Cardiac muscle cell (in vitro differentiated cells and primary cell): ENCODE measurements at regions not wholly inside any gene's neighbourhood (a gene's known extent, or its start where the extent isn't known, plus 50 kb on each side); places are given as distances from the start of the nearest gene placed in this dataset.

ENCODE experiments used
- DNase-seq, 2 donors: peaks; one replicate each; pipeline versions ENCODE4 v3.0.0 to v3.0.0-alpha.2; 2010 to 2017; ENCODE audit warnings: low read depth in 1 of 2, low spot score in 1 of 2
- H3K27ac ChIP-seq: fragments of 200-600 bp; sonication (generic); 2 replicates; pipeline ENCODE4 v1.5.1; 2016
- H3K27me3 ChIP-seq: fragments of 200-600 bp; sonication (generic); 2 replicates; pipeline ENCODE4 v1.6.0; 2016; ENCODE audit warnings: control low read depth
- H3K36me3 ChIP-seq: fragments of 200-600 bp; sonication (generic); 2 replicates; pipeline ENCODE4 v1.5.1; 2016; ENCODE audit warnings: control low read depth
- H3K4me1 ChIP-seq: fragments of 200-600 bp; sonication (generic); 2 replicates; pipeline ENCODE4 v1.8.1; 2017; ENCODE audit warnings: low read depth, mild to moderate bottlenecking, mixed run types
- H3K4me3 ChIP-seq: fragments of 200-600 bp; sonication (generic); 2 replicates; pipeline ENCODE4 v1.5.1; 2016; ENCODE audit warnings: mild to moderate bottlenecking
- H3K9me3 ChIP-seq: fragments of 200-600 bp; sonication (generic); 2 replicates; pipeline ENCODE4 v1.5.1; 2017; ENCODE audit warnings: low read depth, mild to moderate bottlenecking, control low read depth
- CTCF ChIP-seq: IDR thresholded peaks from 2 replicates; pipeline ENCODE4 v1.5.1; 2012; ENCODE audit warnings: low read depth, mild to moderate bottlenecking, low read length

DNA sequence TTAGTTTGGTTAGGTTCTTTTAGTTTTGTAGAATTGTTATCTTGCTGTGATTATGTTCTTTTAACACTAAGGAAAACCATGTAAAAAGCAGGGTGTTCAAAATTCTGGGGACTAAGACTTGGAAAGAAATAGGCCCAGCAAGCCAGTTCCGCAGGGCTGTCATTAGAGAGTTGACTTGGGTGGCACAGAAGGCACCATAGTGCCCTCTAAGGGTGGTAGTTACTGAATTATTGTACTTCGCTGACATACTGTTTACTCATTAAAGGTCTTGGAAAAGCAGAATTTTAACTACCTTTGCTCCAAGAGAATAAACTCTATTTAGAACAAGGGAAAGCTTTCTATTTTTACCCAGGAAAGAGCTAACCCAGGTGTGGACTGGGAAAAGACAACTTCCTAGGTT is 86.5 kb downstream of the OTUD1 start:
- peak; percentile 37 for TF ChIP-seq CTCF
- no peaks in the 10 kb centered on the region for H3K36me3 ChIP-seq

DNA sequence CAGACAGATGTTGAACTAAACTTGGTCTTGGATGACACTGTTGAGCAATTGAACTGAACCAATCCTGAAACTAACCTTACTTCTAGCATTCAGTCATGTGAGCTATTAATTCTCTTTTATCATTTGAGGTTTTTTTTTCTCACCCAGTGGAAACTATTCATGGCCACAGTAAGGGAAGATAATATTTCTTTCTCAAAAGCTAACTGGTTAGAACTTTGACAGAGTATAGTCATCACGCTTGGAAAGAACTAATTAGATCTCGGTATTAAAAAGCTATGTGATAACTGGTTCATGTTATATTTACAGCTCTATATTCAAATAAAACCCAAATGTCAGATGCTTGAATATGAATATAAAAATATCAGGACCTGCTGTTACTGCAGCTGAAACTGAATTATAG is 89.5 kb downstream of the OTUD1 start:
- DNase-seq: no peak
- Histone ChIP-seq H3K27ac (no peak overlapping the region), H3K4me1 (no peaks in the 10 kb centered on the region), H3K4me3 (no peak overlapping the region), H3K9me3 (no peaks in the 10 kb centered on the region), H3K36me3 (no peaks in the 10 kb centered on the region), H3K27me3 (no peaks in the 10 kb centered on the region)
- no peak for TF ChIP-seq CTCF

More for the DNA sequence above, 86.5 kb downstream of the OTUD1 start:
- Histone ChIP-seq H3K4me1 (no peaks in the 10 kb centered on the region), H3K27ac (no peak overlapping the region), H3K27me3 (peaks cover 5% of the 10 kb centered on the region), H3K4me3 (no peak overlapping the region), H3K9me3 (no peaks in the 10 kb centered on the region)
- peak; percentile 28 to 49 for DNase-seq

GRCh38 chr10:23529625-23530024 is 90.8 kb downstream of the OTUD1 start:
- no peaks in the 10 kb centered on the region for H3K4me1 ChIP-seq
- DNase-seq: no peak
- H3K27ac ChIP-seq: no peak overlapping the region
- H3K9me3 ChIP-seq: no peaks in the 10 kb centered on the region
- no peak overlapping the region for H3K4me3 ChIP-seq
- H3K27me3 ChIP-seq: no peaks in the 10 kb centered on the region
- no peaks in the 10 kb centered on the region for H3K36me3 ChIP-seq
- no peak for TF ChIP-seq CTCF

GRCh38 chr10:23530079-23530478 is 91.2 kb downstream of the OTUD1 start:
- DNase-seq: peak in 1 of 2 donors; percentile 37
- Histone ChIP-seq H3K4me1 (no peaks in the 10 kb centered on the region), H3K4me3 (no peak overlapping the region), H3K36me3 (no peaks in the 10 kb centered on the region), H3K9me3 (no peaks in the 10 kb centered on the region), H3K27ac (no peak overlapping the region), H3K27me3 (no peaks in the 10 kb centered on the region)
- peak; percentile 34 for TF ChIP-seq CTCF

DNA sequence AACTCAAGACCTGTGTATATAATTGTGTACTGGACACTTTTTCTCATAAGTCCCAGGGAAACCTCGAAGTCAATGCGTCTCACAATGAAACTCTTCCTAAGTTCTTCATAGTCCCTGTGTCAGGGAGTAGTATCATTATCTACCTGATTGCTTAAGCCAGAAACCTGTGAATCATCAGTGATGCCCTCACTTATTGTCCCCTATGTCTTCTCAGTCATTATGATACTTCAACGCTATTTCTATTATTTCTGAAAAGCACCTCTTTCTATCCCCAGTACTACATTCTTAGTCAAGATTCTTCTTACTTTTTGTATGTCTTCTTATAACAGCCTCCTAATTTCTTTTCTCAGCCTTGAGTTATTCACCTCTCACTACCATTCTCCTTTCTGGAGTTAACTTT is 94.3 kb downstream of the OTUD1 start:
- Histone ChIP-seq H3K27me3 (no peaks in the 10 kb centered on the region), H3K36me3 (no peaks in the 10 kb centered on the region), H3K9me3 (no peaks in the 10 kb centered on the region), H3K4me3 (no peak overlapping the region), H3K4me1 (no peaks in the 10 kb centered on the region), H3K27ac (no peak overlapping the region)
- DNase-seq: no peak
- no peak for TF ChIP-seq CTCF

GRCh38 chr10:23534326-23534725 is 95.5 kb downstream of the OTUD1 start:
- Histone ChIP-seq H3K4me3 (no peak overlapping the region), H3K4me1 (no peaks in the 10 kb centered on the region), H3K36me3 (no peaks in the 10 kb centered on the region), H3K9me3 (no peaks in the 10 kb centered on the region), H3K27me3 (no peaks in the 10 kb centered on the region), H3K27ac (no peak overlapping the region)
- TF ChIP-seq CTCF: no peak
- no peak for DNase-seq
